HG02981 (cell line): ENCODE measurements at regions not wholly inside any gene's neighbourhood (a gene's known extent, or its start where the extent isn't known, plus 50 kb on each side); places are given as distances from the start of the nearest gene placed in this dataset.

Source experiments
- ATAC-seq: cut with Tn5 transposase; IDR thresholded peaks from one replicate; pipeline ENCODE4 v1.9.1; 2021; ENCODE audit warnings: mild to moderate bottlenecking, moderate library complexity; ENCODE audit not compliant: unreplicated experiment

DNA sequence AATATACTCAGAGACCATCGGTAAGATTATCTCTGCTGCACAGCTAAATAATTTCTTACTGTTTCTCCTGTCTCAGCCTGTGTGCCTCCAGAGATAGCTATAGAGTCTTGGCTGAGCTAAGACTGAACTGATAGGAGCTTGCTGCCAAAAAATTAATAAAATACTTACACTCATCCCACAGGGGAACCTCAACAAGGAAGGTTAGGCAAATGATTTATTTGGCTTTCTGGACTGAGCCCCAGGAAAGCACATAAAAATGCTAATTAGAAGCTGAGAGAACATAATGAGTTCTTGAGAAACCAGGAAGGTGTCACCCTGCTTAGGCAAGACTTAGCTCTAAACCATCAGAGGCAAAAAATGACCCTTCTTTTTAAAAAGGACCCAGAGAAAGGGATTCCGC, 534.5 kb downstream of the TNS3 start:
- ATAC-seq, result no peak

DNA sequence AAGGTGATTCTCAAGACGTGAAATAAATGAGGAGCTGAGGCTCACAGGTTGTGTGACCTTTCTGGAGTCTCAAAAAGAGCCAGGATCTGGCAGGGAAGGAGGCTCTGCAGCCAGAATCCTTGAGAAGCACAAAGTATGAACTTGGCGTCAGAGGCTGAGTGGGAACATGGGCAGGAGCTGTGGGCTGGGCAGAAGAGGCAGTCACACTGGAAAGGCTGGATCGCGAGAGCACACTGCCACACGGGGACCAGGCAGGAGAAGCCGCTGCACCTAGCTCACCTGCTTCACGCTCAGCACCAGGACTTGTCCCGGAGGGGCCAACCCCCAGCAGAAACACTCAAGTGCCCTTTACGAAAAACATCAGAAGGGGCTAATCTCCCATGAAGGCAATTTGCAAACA, 535.0 kb downstream of the TNS3 start:
- ATAC-seq, result no peak

DNA sequence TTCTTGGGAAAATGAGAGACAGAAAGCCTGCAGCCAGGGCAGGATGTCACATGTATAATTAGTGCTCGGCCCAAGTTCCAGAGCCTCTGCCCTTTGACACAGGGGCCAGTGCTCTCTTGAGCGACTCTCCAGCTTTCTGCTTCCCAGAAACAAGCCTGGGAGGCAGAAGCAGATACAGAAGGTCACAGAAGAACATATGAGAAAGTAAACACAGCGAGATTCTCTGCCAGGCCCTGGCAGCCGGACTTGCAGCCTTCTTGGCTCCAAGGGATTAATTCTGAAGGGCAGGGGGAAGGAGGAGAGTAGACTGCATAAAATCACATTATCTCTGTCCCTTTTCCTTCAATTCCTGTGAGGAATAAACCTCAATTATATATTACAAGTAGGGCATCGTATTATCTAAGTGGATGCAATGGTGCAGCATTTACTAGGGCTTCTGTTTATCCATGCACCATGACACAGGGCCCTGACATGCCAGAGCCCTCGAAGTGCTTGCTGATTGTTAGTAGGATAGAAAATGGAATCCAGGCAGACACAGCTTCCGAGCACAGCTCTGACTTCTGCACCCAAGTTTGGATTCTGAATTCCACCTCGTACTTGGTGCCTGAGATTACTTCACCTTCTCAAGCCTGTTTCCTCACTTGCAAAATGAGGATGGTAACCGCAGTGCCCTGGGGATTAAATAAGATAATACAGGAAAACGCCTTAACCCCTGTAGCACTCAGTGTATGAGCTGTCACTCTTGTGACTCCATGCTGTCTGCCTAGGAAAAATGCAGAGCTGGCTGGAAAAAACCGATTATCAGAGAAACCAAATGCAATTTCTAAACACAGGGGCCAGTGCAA, 536.5 kb downstream of the TNS3 start:
- ATAC-seq, result no peak

DNA sequence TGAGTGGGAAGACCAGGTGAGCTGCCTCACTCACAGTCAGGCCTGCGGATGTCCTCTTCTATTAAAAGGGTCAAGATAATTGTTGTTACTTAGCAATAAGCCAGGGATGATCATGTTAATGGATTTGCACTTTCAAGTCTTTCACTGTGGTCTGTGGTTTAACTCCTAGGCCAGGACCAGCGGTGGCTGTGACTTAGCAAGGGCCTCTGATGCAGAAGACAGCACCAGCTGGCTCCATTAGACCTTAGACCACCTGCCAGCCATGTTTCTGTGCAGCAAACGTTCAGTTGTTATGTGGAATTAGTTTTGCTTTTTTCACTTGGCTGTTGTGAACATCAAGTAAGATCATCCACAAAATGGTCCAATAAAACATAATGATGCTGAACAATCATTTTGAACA, 537.3 kb downstream of the TNS3 start:
- ATAC-seq, result no peak

DNA sequence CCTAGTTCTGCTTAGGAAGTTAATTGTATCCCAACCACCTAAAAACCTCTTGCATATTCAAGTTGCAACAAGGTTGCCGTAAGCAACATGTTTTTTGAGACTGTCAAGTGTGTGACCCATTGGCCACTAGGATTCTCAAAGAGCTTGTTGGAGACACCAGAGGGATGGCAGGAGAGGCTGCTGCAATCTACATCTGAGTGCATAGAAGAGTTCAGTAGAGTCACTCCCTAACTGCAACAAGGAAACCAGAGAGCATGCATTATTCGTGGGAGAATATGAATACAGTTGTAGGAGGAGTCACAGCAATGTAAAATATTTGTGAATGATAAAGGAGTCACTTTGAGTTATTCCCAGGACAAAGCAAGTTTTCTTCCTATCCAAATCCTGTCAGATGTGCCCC, 538.6 kb downstream of the TNS3 start:
- no peak for ATAC-seq

DNA sequence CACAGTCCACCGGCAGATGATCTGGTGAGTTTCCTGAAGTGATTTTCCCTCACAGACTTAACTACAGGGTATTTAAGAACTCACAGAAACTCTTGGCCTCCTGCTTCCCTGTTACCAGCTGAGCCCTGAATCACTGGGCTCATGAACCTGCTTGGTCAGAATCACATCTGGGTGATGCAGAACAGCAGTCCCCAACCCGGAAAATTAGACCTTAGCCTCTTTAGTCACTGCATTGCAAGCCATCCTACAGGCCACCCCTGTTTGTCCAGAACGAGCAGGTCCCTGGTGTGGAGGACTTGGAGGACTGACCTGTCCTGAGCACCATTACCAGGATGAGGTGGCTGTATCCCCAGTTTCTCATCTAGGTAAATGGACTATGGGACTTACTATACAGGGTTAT, 539.2 kb downstream of the TNS3 start:
- no peak for ATAC-seq

DNA sequence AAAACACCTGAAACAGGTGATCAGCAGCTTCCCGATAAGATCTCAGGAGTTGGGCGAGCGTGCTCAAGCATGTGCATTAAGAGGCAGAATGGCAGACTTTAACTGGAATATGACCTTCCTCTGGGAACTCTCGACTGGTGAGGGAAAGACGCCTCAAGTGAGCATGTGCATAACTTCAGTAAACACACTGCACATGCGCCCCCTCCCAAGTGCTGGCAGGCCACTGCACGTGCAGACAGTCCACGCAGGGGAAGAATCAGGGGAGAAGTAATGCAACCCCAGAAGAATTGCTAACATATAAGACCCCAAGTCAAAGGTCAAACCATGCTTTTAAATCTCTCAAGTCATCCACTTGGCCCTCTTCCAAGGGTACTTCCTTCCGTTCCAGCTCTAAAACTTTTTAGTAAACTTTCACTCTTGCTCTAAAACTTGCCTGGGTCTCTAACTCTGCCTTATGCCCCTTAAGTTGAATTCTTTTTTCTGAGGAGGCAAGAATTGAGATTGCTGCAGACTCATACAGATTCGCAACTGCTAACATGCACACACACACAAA, 541.0 kb downstream of the TNS3 start:
- ATAC-seq, result no peak

DNA sequence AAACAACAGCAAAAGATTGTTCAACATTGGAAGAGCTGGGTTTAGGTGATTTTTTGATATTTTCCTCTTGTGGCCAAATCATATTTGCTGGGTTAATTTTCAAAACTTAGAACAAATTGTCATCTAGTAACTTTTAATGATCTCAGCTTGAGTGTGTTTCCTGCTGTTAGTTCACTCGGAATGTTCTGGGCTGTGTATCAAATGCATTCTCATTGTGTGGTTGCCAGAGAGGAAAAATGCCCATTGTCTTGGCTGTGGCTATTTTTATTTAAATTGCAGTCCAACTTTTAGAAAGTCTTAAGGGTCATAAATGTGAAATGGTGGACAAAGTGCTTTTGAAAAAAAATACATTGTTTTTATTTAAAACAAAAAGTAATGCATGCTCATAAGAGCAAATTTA, 542.0 kb downstream of the TNS3 start:
- no peak for ATAC-seq

DNA sequence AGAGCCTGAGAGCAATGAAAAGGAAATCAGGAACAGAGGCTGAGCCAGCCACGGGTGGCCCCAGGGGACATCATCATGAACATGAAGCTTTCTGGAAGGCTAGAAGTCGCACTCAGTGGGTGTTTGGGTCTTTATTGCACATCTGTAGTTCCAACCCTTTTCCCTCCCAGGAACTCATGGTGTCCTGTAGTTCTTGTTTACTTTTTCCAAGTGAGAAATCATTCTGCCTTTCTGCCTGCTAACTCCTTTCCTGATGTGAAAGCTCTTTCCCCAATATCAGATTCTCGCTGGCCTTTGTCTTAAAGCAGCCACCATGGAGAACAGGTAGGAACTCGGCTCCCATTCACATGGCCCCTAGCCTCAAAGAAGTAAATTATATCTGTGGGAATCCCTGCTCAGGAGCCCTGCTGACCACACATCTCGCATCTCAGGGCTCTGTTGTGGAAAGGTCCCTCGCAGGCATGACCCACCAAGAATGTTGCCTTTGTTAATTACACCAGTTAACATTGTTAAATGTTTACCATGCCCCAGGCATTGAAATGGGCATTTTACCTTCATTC, 542.7 kb downstream of the TNS3 start:
- ATAC-seq, result no peak

DNA sequence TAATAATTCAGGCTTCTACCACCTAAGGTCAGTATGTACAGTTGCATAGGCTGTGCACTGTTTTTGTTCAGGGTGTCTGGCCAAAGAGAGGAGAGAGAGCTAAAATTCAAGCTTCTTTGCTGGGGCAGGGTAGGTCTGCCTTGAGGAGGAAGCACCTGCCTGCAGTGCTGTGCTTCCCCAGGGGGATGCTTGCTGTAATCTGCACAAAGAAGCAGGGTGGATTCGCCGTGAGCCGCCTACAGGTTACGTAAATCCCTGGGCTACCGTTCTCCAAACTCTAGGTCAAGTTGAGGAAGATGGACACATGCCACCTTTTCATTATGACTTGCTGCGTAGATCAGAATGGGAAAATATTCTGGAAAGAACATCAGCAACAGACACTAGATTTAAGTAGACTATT, 543.3 kb downstream of the TNS3 start:
- ATAC-seq, result no peak

DNA sequence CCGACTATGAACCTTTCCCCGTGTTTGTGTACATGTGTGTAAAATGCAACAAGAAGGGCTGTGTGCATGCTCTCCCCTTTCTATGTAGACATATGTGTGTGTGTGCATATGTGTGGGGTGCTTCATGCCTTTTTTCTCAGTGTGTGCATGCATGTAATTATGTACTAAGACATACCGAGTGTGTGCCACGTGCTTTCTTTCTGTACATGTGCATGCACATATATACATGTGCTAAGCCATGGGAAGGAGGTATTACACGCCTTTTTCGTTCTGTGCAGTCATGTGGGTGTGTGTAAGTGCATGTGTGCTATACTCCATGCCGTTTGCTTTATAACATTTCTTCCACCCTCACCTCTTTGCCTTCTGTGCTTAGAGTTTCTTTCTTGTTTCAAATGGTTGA, 544.3 kb downstream of the TNS3 start:
- ATAC-seq, result no peak

DNA sequence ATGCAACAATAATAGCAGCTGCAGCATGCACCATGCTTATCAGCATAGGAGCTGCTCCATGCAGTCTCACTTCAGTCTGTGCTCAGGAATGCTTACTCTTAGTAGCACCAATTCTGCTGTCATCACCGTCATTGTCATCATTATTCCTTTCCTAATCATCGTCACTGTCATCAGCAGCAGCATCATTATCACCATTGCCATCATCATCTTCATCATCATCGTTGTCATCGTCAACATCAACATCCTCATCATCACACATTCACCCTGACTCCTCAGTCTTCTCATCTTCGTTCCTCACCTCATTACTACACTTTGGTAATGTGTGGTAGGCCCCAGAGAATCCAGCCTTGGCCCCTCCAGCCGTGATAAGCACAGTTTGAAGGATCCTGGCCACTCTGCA, 545.0 kb downstream of the TNS3 start:
- ATAC-seq, result no peak

DNA sequence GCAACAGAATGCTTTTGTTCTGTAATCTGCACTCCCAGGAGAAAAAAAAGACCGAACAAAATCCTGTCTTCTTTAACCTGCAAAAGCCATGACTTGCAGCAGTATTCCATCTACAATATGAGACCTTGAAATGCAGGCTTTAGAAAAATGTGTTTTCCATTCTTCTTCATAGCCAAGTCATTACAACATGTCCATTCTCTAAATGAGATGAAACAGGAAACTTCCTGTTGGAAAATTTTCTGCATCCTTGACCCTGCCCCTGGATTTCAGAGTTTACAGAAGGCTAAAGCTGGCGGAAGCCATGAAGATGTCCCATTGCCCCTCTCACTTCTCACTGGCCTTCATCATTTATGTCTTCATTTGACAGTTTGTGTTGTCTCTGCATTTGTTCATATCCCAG, 546.4 kb downstream of the TNS3 start:
- no peak for ATAC-seq

DNA sequence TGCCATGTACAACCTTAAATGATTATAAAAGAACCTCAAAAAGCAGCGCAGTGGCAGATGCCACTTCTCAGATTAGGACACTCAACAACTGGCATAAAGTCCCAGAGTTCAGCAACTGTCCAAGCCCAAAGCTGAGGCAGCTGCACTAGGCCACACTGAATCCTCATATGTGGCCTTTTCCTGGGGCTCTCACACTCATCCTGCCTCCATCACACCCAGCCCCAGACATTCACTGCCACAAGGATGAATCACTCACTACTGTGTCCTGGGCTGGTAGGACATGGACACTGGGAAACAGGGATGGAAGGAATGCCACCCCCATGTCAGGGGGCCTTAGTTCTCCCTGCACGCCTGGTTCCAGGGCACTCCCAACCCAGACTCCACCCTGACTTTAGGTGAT, 547.7 kb downstream of the TNS3 start:
- no peak for ATAC-seq

DNA sequence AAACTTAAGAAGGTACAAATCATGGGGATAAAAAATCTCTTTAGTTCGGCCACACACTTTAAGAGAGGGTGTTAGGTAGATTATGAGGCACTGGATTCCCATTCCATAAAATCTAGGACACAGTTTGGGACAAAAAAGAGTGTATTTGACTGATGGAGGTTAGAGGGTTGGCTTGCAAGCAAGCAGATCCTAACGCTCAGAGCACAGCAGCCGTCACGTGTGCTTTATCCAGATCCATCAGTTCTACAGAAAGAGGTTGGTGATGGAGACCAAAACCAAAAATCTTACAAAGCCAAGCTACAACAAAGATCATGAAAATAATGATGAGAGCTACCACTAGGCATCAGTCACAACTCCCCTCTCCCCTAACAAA, 549.4 kb downstream of the TNS3 start:
- ATAC-seq, result no peak

DNA sequence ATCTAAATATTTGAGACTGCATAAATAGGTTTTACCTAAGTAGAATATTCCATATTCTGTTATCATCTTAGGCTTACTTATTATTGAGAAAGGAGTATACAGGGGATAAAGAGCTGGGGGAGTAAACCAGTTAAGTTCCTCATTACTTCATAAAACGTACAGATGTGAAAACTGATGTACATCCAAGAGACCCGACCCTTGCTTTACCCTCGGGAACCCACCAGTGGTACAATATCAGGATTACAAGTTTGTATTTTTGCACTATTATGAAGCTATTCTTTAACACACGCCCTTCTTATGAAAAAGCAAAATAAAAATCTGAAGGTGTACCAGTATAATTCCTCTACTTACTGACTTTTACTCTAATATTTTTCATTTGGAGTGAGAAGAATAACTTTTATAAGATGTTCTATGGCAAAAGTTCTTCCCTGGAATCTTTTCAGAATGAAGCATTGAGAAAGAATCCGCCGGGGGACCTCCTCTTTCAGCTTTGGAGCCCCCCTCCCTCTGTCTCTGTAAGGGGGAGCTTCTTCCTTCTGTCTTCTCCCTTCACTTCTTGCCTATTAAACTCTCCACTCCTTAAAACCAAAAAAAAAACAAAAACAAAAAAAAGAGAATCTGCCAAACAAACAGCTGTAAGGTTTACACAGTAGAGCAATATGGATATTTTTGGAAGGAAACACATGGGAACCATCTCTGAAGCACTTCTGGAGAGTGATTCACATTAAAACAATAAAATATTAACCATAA, 550.0 kb downstream of the TNS3 start:
- no peak for ATAC-seq

DNA sequence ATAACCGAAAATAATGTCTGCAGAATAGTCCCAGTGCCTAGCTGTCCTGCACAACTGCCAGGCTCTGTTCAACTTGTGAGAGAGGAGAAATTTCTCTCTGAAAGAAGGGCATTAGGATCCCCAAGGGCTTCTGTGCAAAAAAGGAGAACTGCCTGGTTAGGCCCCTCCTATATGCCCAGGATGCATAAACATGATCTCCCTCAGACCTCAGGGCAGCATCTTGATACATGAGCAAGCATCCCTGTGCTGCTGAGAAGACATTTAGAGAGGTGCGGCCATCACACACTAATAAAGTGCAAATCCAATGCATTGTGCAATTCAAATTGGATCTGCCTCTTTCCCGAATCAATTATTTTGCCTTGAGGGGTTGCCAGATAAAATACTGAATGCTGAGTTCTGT, 553.6 kb downstream of the TNS3 start:
- ATAC-seq, result no peak

DNA sequence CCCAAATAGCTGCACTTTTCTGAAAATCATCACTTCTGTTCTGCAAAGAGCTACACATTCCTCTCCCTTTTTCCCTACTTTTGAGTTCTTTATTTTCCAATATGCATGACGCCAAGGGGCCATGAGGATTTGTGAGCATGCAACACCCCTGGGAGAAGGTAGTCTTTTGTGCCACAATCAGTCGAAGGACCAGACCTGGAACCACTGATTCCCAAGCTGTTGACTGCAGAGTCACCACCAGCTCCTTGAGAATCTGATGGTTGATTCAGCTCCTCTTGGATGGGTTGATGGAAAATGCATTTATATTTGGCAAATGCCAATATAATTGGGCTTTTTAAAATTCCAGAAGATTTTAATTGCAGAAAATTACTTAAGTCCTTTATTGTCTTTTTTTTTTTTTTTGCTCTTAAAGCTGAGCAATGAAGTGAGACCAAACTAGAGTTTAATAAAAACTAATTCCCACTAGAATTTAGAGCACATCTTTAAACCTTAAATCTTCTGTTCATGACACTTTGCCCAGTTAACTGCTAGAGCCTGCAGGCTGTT, 554.1 kb downstream of the TNS3 start:
- no peak for ATAC-seq

DNA sequence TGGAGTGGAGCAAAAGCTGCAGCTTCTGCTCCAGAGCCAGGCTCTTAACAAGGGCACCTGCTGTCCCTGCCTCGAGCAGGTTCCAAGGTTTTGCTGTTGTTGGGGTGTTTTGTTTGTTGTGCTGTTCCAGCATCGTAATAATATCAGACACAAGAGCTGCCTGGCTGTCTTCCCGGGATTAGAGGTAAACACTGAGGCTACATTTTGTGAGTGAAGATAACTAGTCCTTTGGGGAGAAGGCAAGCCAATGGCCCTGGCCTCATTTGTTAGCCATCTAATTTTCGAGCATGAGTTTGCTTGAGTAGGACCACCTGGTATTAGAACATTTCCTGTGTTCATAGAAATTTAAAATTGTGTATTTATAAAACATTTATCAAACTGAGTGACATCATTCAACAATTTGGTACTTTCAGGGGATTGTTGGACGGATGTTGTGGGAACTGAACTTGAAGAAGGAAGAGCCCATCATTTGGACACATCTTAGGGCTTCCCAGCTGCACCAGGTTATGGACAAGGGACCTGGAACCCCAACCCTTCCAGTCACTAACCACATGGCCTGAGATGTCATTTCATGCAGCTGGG, 555.0 kb downstream of the TNS3 start:
- no peak for ATAC-seq

DNA sequence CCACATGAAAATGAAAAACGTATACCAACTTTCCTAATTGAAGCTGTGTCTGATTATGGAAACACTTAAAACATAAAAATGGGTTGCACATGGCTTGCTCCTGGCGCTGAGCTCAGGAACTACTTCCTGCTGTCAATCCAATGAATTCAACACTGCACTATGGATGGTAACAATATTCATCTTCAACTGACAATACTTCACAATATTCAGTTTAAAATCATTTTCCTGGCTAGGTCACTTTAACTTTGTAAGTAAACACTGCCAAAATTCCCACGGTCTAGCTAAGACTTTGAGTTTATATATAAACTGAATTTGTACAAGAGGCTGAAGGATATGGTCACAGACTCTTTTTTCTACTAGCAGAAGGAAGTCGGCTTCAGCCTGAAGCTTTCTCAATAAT, 556.9 kb downstream of the TNS3 start:
- ATAC-seq, result no peak

DNA sequence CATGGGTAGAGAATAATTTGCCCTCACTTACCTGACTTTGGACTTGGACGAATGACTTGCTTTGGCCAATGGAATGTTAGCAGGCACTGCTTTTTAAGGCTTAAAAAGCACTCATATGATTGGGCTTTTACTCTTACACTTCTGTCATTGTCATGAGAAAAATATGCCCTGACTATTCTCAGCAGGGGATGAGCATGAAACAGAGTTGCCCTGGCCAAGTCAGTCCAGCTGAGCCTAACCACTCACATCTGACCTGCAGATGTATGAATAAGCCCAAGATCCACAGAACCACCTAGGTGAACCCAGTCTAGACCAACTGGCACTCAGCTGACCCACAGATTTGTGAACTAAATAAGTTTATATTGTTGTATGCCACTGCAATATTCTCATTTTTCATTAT, 573.5 kb downstream of the TNS3 start:
- ATAC-seq, result no peak
